ENCODE measurements at regions not wholly inside any gene's neighbourhood (a gene's known extent, or its start where the extent isn't known, plus 50 kb on each side); places are given as distances from the start of the nearest gene placed in this dataset.

DNA sequence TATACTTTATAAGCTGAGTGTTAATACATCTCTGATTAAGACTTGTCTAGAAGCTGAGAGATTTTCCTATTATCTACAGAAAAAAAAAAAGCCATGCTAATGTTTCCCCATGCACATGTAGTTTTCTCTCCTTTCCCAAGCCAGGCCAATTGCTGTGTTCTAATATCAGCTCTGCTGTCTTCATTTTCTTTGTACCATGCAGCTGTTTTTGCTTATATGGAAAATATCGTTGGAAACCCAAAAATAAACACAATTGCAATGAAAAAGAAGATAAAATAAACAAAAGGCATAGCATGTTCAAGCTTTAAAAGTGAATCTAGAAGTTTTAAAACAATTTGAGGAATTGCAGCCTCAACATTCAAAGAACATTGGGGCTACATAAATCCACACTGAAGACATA, 817.4 kb upstream of the ACVR2A start:
- no peaks in the 10 kb centered on the region for H3K4me1 Mint-ChIP-seq (ENCODE audit: low read depth)
- H3K27me3 Mint-ChIP-seq: peaks cover 10% of the 10 kb centered on the region
- intact Hi-C loops (cut with micrococcal nuclease): no loop called here
- H3K4me3 Mint-ChIP-seq: no peak overlapping the region
- peaks cover 9% of the 10 kb centered on the region for H3K9me3 Mint-ChIP-seq
- H3K27ac Mint-ChIP-seq: no peak overlapping the region
- ChIA-PET POLR2A (no interaction called here), CTCF (no interaction called here)
- DNase-seq: no peak
- H3K36me3 Mint-ChIP-seq: no peaks in the 10 kb centered on the region

DNA sequence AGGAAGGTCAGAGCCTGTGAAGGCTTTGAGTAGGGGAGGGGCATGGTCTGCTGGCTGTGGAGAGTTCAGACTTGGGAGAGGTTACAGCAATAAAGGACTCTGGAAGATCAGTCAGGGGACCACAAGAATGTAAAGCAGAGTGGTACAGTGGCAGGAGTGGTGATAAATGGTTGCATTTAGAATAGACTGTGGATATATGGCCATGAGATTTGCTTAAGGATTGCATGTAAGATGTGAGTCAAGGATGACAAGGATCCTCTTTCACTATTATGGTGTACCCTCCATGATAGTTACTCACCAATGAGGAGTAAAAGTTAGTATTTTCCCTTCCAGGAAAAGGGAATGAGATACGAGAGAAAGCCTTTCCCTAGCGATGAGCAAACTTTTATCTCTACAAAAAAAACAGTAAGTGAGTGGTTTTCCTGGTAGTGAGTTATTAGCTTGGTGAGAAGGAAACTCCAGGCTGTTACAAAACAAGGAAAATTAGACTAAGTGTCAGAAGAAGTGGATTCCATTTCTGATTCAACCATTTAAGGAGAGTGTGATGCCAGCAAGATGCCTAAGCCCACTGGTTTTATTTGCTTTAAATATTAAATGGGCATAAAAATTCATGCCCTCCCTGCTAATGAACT, 818.0 kb upstream of the ACVR2A start:
- peaks cover 10% of the 10 kb centered on the region for H3K27me3 Mint-ChIP-seq
- POLR2A ChIA-PET: no interaction called here
- intact Hi-C loops (cut with micrococcal nuclease): no loop called here
- no peaks in the 10 kb centered on the region for H3K36me3 Mint-ChIP-seq
- no peak for DNase-seq
- H3K27ac Mint-ChIP-seq: no peak overlapping the region
- CTCF ChIA-PET: no interaction called here
- H3K4me1 Mint-ChIP-seq (ENCODE audit: low read depth): no peaks in the 10 kb centered on the region
- H3K4me3 Mint-ChIP-seq: no peak overlapping the region
- peaks cover 13% of the 10 kb centered on the region for H3K9me3 Mint-ChIP-seq

DNA sequence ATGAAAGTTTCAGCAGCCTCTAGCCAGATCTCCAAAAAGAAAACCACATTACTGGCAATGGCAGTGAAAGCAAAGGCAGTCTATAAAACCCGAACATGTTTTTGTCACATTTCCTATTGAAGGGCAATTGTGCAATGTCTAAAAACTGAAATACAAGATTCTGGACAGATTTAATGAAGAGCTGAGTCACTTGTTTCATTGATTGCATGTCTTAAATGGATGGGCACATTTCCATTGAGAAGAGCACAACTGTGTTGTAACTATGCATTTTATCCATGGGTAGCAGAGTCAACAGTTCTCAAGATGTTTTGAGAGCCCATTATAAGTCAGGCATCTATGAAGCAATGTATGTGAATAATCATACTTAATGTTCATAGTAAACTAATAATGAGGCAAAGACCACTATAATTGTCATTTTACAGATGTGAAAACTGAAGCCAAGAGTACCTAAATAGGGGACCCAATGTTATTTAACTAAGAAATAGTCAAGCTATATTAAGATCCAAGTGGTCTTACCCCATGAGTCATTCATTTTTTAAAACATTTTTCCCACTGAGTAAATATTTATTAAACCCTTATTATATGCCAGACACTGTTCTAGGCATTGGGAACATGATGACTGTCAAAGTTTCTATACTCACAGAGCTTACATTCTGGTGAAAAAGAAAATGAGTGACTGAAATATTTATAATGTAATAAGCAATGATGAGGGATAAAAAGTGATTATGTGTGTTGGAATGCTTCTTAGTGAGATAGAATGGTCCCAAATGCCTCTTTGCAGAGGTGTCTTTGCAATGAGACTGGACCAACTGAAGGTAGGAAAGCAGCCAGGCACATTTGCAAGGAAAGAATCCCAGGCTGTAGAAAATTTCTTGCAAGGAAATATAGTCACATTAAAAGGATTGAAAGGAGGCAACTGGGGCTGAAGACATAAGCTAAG, 818.9 kb upstream of the ACVR2A start:
- H3K9me3 Mint-ChIP-seq: peaks cover 13% of the 10 kb centered on the region
- H3K27ac Mint-ChIP-seq: no peak overlapping the region

DNA sequence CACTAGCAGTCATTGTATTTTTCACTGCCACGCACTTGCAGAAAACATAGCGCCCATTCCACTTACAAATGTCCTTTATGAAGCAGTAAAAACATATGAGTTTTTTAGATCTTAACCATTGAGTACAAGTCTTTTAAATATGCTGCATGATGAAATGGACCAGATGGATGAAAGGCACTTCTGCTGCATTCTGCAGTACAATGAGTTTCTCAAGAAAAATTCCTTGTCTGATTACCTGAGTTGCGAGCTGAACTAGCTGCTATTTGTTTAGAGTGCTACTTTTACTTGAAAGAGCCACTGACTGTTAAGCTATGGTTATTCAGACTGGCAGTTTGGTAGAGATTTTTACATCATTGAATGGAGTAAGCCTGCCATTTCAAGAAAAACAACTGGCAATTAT, 825.5 kb upstream of the ACVR2A start:
- no peak overlapping the region for H3K4me3 Mint-ChIP-seq
- POLR2A ChIA-PET: no interaction called here
- H3K27ac Mint-ChIP-seq: no peak overlapping the region
- H3K9me3 Mint-ChIP-seq: peaks cover 10% of the 10 kb centered on the region
- intact Hi-C loops (cut with micrococcal nuclease): no loop called here
- H3K27me3 Mint-ChIP-seq: peaks cover 6% of the 10 kb centered on the region
- H3K4me1 Mint-ChIP-seq (ENCODE audit: low read depth): no peaks in the 10 kb centered on the region
- CTCF ChIA-PET: interaction anchor here (1.2 kb wide), 1 partner anchor 26 kb away, joined by 3 read pairs; no protein-coding TSS in a partner anchor
- DNase-seq: no peak
- no peaks in the 10 kb centered on the region for H3K36me3 Mint-ChIP-seq

More for the DNA sequence above, 818.9 kb upstream of the ACVR2A start:
- no peak for DNase-seq
- Mint-ChIP-seq H3K4me3 (no peak overlapping the region), H3K4me1 (ENCODE audit: low read depth) (no peaks in the 10 kb centered on the region), H3K27me3 (peaks cover 10% of the 10 kb centered on the region), H3K36me3 (no peaks in the 10 kb centered on the region)
- ChIA-PET CTCF (interaction anchor here (1.3 kb wide), 1 partner anchor 19 kb away, joined by 6 read pairs; no protein-coding TSS in a partner anchor), POLR2A (no interaction called here)
- intact Hi-C loops (cut with micrococcal nuclease): no loop called here

DNA sequence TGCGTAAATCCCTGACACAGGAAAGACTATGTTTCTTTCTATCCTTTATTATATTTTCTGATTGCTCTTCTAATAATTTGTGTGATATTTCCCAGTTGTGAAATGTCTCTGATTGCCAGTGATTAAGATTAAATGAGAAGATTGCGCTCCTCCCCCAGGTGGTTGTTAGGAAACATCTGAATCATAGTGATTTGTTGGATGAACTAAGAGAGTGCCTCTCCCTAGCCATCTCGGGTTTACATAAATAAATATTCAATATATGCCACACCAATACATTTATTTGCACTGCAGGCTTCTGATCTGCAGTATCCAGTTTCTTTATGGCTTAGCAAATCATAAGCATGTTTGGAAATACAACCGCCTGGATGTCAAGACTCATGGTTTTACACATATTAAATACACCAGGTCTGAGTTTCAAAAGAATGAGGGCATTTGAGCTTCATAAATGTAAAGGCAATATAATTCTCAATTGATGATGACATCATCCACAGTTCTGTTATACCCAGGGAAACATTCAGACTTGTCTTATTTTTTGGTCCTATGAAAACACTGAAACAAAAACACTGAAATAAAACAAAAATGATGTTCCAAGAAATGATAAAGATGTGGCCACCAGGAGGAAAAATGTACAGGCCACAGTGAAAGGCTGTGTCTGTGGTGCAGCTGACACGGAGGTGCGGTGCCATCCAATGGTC, 826.7 kb upstream of the ACVR2A start:
- POLR2A ChIA-PET: no interaction called here

DNA sequence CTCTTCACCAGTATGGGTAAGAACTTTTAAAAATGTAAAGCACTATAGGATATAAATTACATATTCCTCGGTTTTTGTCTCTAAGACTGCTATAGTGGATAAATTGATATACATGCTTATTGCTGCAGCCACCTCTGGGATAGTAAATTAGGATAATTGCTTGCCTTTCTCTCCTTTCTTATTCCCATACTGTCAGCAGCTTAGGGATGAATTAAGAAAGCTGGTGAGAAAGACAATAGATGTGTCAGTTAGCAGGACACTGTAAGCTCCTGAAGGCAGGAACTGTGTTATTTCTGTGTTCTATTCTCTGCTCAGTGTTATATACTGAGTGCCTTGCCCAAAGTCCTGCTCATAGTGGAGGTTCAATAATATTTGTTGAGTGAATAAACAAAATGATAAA, 828.6 kb upstream of the ACVR2A start:
- POLR2A ChIA-PET: no interaction called here
- no peak for DNase-seq
- intact Hi-C loops (cut with micrococcal nuclease): no loop called here
- Mint-ChIP-seq H3K27me3 (peaks cover 2% of the 10 kb centered on the region), H3K27ac (no peak overlapping the region), H3K4me3 (no peak overlapping the region), H3K9me3 (no peaks in the 10 kb centered on the region), H3K36me3 (no peaks in the 10 kb centered on the region), H3K4me1 (ENCODE audit: low read depth) (no peaks in the 10 kb centered on the region)
- CTCF ChIA-PET: no interaction called here

More for the DNA sequence above, 826.7 kb upstream of the ACVR2A start:
- intact Hi-C loops (cut with micrococcal nuclease): no loop called here
- H3K27me3 Mint-ChIP-seq: peaks cover 6% of the 10 kb centered on the region
- H3K4me1 Mint-ChIP-seq (ENCODE audit: low read depth): no peaks in the 10 kb centered on the region
- H3K27ac Mint-ChIP-seq: no peak overlapping the region
- CTCF ChIA-PET: no interaction called here
- H3K4me3 Mint-ChIP-seq: no peak overlapping the region
- DNase-seq: no peak
- H3K9me3 Mint-ChIP-seq: peaks cover 10% of the 10 kb centered on the region
- H3K36me3 Mint-ChIP-seq: no peaks in the 10 kb centered on the region

DNA sequence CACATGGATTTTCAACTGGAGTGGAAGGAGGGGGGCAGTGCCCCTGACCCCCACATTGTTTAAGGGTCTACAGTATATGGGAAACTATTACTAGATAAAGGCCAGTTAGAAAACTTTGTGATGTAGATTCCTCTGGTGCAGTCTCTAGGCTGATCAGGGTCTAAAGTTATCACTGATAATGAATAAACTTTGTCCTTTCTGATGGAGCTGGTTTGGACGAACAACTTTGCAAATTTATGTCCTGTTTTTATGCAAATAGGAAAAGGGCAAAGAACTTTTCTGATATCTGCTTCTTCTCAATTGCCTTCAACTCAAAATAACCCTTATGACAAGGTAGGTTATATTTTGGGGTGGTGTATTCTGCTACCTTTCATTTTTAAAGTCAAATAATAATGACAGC, 829.2 kb upstream of the ACVR2A start:
- Mint-ChIP-seq H3K4me1 (ENCODE audit: low read depth) (no peaks in the 10 kb centered on the region), H3K9me3 (no peaks in the 10 kb centered on the region), H3K4me3 (no peak overlapping the region), H3K27ac (no peak overlapping the region), H3K27me3 (peaks cover 2% of the 10 kb centered on the region), H3K36me3 (no peaks in the 10 kb centered on the region)
- POLR2A ChIA-PET: no interaction called here
- DNase-seq: no peak
- intact Hi-C loops (cut with micrococcal nuclease): no loop called here
- CTCF ChIA-PET: no interaction called here

DNA sequence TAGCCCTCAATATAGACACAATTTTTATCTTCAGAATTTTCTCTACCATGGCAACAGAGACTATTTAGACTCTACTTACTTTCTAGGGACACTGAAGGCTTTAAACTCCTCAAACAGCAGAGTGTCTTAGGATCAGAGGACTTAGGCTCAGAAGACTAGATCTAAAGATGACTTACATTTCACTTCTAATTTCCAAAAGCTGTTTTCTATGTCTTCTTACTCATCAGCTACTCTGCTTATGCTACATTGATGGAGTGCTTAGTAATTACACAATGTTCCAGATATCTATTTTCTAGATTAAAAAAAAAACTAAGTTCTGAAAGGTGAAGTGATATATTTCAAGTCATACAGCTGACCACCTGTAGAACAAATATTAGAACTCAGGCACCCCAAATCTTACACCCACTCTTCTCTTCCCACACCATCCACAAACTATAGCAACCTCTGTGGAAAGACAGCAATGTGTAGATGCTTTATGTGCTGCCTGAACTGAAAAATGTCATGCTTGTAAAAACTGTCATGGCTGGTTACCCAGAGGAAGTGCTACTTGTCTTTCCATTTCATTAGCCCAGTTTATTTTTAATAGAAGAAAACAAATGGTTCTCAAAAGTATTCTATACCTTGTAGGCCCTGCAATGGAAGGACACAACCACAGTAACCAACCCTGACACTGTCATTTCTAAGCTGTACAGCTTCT, 831.0 kb upstream of the ACVR2A start:
- DNase-seq: no peak
- Mint-ChIP-seq H3K36me3 (no peaks in the 10 kb centered on the region), H3K4me3 (no peak overlapping the region), H3K27ac (no peak overlapping the region), H3K4me1 (ENCODE audit: low read depth) (no peaks in the 10 kb centered on the region), H3K27me3 (peaks cover 4% of the 10 kb centered on the region), H3K9me3 (no peaks in the 10 kb centered on the region)
- POLR2A ChIA-PET: no interaction called here
- intact Hi-C loops (cut with micrococcal nuclease): no loop called here
- CTCF ChIA-PET: no interaction called here

DNA sequence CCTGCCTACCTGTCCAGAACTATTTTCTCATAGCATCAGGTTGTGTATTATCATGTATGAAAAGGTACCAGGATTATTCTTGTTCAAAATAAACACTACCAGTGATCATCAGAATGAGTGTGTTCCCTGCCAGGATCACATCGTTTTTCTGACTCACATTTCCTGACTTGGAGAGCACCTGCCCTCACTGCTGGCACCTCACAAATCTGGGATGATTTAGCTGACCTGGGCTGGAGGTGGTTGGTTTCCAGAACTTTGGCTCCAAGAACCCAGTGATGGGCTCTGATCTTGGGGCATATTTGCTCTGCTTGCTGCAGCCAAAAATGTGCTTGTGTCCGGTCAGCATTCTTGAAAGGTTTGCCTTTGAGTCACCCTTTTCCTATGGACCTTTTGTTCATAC, 836.3 kb upstream of the ACVR2A start:
- H3K4me3 Mint-ChIP-seq: no peak overlapping the region
- H3K27me3 Mint-ChIP-seq: peaks cover 4% of the 10 kb centered on the region
- H3K9me3 Mint-ChIP-seq: no peaks in the 10 kb centered on the region
- no peak for DNase-seq
- no peaks in the 10 kb centered on the region for H3K4me1 Mint-ChIP-seq (ENCODE audit: low read depth)
- no peaks in the 10 kb centered on the region for H3K36me3 Mint-ChIP-seq
- H3K27ac Mint-ChIP-seq: no peak overlapping the region
- CTCF ChIA-PET: no interaction called here
- POLR2A ChIA-PET: no interaction called here
- intact Hi-C loops (cut with micrococcal nuclease): no loop called here

DNA sequence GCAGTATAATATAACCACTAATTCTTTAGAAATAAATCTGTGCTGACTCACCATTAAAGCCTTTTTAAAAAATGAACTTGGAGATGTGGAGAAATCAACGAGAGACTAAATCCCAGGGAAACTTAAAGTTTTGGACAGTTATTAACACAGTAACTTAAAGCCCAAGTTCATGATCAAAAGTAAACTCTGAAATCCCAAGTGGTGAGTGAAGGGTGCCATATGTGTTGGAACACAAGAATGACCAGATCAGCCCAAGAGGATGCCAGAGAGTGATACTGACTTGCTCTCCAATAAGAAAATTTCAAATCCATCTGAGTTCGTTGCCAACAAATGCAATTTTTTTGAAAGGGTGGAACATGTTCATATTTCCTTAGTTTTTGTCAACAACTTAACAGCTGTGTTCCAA, 838.1 kb upstream of the ACVR2A start:
- Mint-ChIP-seq H3K4me3 (no peak overlapping the region), H3K9me3 (no peaks in the 10 kb centered on the region), H3K36me3 (no peaks in the 10 kb centered on the region), H3K4me1 (ENCODE audit: low read depth) (no peaks in the 10 kb centered on the region), H3K27ac (no peak overlapping the region), H3K27me3 (peaks cover 4% of the 10 kb centered on the region)
- CTCF ChIA-PET: interaction anchor here (0.8 kb wide), 1 partner anchor 904 kb away, joined by 4 read pairs; no protein-coding TSS in a partner anchor
- no peak for DNase-seq
- intact Hi-C loops (cut with micrococcal nuclease): no loop called here
- POLR2A ChIA-PET: no interaction called here

DNA sequence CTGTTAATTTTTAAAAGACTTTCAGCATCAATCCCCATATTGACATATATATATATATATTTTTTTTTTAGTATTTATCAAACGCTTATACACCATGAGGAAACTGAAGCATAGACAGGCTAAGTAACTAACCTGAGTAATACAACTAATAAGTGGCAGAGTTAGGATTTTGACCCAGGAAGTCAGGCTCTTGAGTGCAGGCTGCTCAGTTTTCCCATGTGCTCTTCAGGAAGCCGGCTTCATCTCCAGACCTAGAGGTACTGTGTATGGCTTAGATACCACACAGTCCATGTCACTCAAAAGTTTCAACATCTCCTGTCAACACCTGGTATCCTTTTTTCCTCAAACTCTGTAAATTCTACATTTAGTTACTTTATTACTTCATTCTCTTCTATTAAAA, 841.7 kb upstream of the ACVR2A start:
- H3K4me1 Mint-ChIP-seq (ENCODE audit: low read depth): no peaks in the 10 kb centered on the region
- POLR2A ChIA-PET: no interaction called here
- DNase-seq: no peak
- CTCF ChIA-PET: interaction anchor here (1.2 kb wide), 1 partner anchor 42 kb away, joined by 3 read pairs; no protein-coding TSS in a partner anchor
- H3K9me3 Mint-ChIP-seq: no peaks in the 10 kb centered on the region
- intact Hi-C loops (cut with micrococcal nuclease): no loop called here
- H3K4me3 Mint-ChIP-seq: no peak overlapping the region
- H3K27ac Mint-ChIP-seq: no peak overlapping the region
- peaks cover 3% of the 10 kb centered on the region for H3K27me3 Mint-ChIP-seq
- no peaks in the 10 kb centered on the region for H3K36me3 Mint-ChIP-seq

DNA sequence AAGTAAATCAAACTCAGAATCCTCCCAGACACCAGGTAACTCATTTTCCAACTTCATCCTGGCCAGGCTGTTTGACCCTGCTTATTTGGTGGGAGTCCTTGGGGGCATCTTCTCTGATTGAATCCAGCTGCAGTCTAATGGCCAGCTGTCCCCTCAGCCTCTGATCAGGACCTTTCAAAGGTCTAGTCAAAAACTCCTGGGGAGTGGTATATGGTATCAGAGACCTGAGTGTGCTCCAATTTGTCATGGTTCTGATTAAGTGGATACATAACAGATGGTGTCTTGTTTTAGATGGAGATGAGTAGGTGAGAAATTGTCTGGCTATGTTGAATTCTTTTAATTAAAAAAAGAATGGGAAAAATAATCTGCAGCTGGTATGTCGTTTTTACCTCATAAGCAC, 842.6 kb upstream of the ACVR2A start:
- peaks cover 2% of the 10 kb centered on the region for H3K27me3 Mint-ChIP-seq
- no peaks in the 10 kb centered on the region for H3K36me3 Mint-ChIP-seq
- ChIA-PET CTCF (no interaction called here), POLR2A (no interaction called here)
- H3K9me3 Mint-ChIP-seq: no peaks in the 10 kb centered on the region
- intact Hi-C loops (cut with micrococcal nuclease): no loop called here
- no peak for DNase-seq
- H3K27ac Mint-ChIP-seq: no peak overlapping the region
- no peak overlapping the region for H3K4me3 Mint-ChIP-seq
- no peaks in the 10 kb centered on the region for H3K4me1 Mint-ChIP-seq (ENCODE audit: low read depth)
